ENCODE measurements at regions not wholly inside any gene's neighbourhood (a gene's known extent, or its start where the extent isn't known, plus 50 kb on each side); places are given as distances from the start of the nearest gene placed in this dataset.

GRCh38 chr7:96530786-96531185 lies 178.9 kb downstream of the SEM1 start:
- TF ChIP-seq CTCF (conservative IDR thresholded peaks at IDR 0.05 in 1 of 2, IDR thresholded peaks at IDR 0.05 in 1 of 2; ENCODE audit: low read depth in 1 of 2, low read length in 2 of 2) (no peak), EZH2 (IDR thresholded peaks at IDR 0.05; ENCODE audit: low read length, missing control alignments) (no peak)

All from fibroblast of lung (primary cell).